Uterus (tissue), 2 donors: ENCODE measurements at regions not wholly inside any gene's neighbourhood (a gene's known extent, or its start where the extent isn't known, plus 50 kb on each side); places are given as distances from the start of the nearest gene placed in this dataset.

ENCODE experiments used
- POLR2A ChIP-seq, 2 donors: fragments of 450-650 bp; IDR thresholded peaks; one replicate each; pipeline ENCODE4 v1.6.1; 2016; ENCODE audit warnings: antibody characterized with exemption in 2 of 2, mild to moderate bottlenecking in 1 of 2, moderate library complexity in 1 of 2
- TF ChIP-seq, protein P1 (sequence below), 4 experiments: fragments of 200-600 bp in 2 of 4; fragments of 450-650 bp in 2 of 4; sonication (generic) in 2 of 4; IDR thresholded peaks; one replicate each; pipeline ENCODE4 v1.5.1; 2016 to 2019; ENCODE audit warnings: antibody characterized with exemption in 4 of 4, mild to moderate bottlenecking in 2 of 4, moderate library complexity in 1 of 4

DNA sequence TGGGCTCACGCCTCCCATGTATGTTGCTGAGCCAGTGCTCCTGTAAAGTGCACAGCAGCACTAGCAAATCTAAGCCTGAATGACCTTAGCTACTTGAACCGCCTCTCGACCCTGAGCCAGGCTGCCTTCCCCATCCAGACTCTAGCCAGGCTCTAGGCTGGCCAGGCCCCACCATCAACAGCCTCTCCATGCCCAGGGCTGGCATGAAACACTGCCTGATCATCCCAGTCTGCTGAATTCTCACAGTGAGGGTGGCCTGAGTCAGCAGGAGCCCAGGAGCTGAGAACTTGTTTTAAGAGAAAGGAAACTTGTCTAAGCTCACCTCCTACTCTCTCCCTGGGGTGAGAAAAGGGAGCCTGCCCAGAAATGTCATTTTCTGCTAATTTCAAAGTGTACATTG lies 733.3 kb downstream of the PTPRU start:
- TF ChIP-seq, protein P1, sequence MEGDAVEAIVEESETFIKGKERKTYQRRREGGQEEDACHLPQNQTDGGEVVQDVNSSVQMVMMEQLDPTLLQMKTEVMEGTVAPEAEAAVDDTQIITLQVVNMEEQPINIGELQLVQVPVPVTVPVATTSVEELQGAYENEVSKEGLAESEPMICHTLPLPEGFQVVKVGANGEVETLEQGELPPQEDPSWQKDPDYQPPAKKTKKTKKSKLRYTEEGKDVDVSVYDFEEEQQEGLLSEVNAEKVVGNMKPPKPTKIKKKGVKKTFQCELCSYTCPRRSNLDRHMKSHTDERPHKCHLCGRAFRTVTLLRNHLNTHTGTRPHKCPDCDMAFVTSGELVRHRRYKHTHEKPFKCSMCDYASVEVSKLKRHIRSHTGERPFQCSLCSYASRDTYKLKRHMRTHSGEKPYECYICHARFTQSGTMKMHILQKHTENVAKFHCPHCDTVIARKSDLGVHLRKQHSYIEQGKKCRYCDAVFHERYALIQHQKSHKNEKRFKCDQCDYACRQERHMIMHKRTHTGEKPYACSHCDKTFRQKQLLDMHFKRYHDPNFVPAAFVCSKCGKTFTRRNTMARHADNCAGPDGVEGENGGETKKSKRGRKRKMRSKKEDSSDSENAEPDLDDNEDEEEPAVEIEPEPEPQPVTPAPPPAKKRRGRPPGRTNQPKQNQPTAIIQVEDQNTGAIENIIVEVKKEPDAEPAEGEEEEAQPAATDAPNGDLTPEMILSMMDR (IDR thresholded peaks at IDR 0.05), result no peak
- no peak for TF ChIP-seq POLR2A (IDR thresholded peaks at IDR 0.05)
